Astrocyte (in vitro differentiated cells and primary cell): ENCODE measurements at regions not wholly inside any gene's neighbourhood (a gene's known extent, or its start where the extent isn't known, plus 50 kb on each side); places are given as distances from the start of the nearest gene placed in this dataset.

Source experiments
- EZH2 ChIP-seq: IDR thresholded peaks from 2 replicates; pipeline ENCODE4 v1.6.1; 2012; ENCODE audit warnings: mild to moderate bottlenecking, low read length, inconsistent platforms; ENCODE audit not compliant: insufficient read depth
- TF ChIP-seq, protein P1 (sequence below): IDR thresholded peaks from 2 replicates; pipeline ENCODE4 v1.5.1; 2011; ENCODE audit warnings: low read depth, mild to moderate bottlenecking, inconsistent platforms, low read length, moderate library complexity; ENCODE audit not compliant: insufficient read depth

DNA sequence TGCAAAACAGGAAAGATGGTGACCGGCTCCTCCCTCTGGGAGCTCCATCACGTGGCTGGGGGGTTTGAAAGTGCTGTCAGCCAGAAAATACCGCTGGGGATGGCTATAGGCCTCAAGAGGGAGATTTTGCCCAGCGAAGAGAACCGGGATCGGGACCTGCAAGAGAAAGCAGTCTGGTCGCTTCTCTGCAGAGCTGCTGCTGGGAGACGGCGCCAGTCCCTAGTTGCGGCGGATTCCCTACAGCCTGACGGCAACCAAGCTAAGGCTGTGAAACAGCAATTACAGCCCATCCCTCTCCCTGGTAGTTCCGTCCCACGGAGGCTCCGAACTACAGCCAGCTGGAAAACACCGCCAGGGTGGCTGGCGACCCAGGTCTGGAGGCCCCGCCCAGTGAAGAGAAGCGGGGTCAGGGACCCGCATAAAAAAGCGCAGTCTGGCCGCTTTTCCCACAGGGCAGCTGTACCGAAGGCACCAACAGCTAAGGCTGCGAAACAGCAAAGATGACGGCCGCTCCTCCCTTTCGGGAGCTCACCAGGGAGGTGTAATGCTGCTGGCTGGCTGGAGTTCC, 238.1 kb upstream of the IRAK1BP1 start:
- TF ChIP-seq, protein P1, sequence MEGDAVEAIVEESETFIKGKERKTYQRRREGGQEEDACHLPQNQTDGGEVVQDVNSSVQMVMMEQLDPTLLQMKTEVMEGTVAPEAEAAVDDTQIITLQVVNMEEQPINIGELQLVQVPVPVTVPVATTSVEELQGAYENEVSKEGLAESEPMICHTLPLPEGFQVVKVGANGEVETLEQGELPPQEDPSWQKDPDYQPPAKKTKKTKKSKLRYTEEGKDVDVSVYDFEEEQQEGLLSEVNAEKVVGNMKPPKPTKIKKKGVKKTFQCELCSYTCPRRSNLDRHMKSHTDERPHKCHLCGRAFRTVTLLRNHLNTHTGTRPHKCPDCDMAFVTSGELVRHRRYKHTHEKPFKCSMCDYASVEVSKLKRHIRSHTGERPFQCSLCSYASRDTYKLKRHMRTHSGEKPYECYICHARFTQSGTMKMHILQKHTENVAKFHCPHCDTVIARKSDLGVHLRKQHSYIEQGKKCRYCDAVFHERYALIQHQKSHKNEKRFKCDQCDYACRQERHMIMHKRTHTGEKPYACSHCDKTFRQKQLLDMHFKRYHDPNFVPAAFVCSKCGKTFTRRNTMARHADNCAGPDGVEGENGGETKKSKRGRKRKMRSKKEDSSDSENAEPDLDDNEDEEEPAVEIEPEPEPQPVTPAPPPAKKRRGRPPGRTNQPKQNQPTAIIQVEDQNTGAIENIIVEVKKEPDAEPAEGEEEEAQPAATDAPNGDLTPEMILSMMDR: no peak
- no peak for TF ChIP-seq EZH2
